IMR-90 (cell line): ENCODE measurements at regions not wholly inside any gene's neighbourhood (a gene's known extent, or its start where the extent isn't known, plus 50 kb on each side); places are given as distances from the start of the nearest gene placed in this dataset.
"Not testable (repeated sequence)": the region's sequence is repeated elsewhere in the genome, so short reads cannot be mapped to it uniquely, and the experiment has no call there.

Experiments used
- ATAC-seq: fragments of 200-7000 bp; cut with Tn5 transposase; 2 replicates; pipeline ENCODE4 v1.9.1; 2020; ENCODE audit warnings: low read depth, mild to moderate bottlenecking, moderate library complexity
- BruUV-seq: library from RNA; stranded (reverse); fragments of 400-500 nt; replicated peaks from 2 replicates; lab custom pipeline; 2021; lab: Mats Ljungman, UMichigan
- CTCF ChIA-PET: fragments of 300-600 bp; formaldehyde crosslinking; extraction: SDS; loops from one replicate; lab custom pipeline; 2021; ENCODE audit warnings: antibody characterized with exemption; lab: Yijun Ruan, JAX
- POLR2A ChIA-PET: fragments of 300-600 bp; sonication (Branson Sonifier 250); formaldehyde crosslinking; loops from one replicate; lab custom pipeline; 2022; ENCODE audit warnings: antibody characterized with exemption; ENCODE audit not compliant: unreplicated experiment; lab: Charles Lee
- DNase-seq: peaks from one replicate; pipeline ENCODE4 v3.0.0; 2013
- H2AFZ ChIP-seq: replicated peaks from 2 replicates; pipeline ENCODE3; 2013; ENCODE audit warnings: low read length, mild to moderate bottlenecking; ENCODE audit not compliant: poor library complexity
- H2AK5ac ChIP-seq: 2 replicates; pipeline ENCODE4 v1.6.1; 2013; ENCODE audit warnings: low read depth, low read length, inconsistent platforms
- H2AK9ac ChIP-seq: replicated peaks from 2 replicates; pipeline ENCODE3; 2013; ENCODE audit warnings: mild to moderate bottlenecking, low read depth, low read length, moderate library complexity; ENCODE audit not compliant: poor library complexity
- H2BK120ac ChIP-seq: 2 replicates; pipeline ENCODE4 v1.6.1; 2013; ENCODE audit warnings: low read depth, low read length, inconsistent platforms
- H2BK15ac ChIP-seq: 3 replicates; pipeline ENCODE4 v1.6.1; 2013; ENCODE audit warnings: low read depth, low read length, inconsistent platforms
- H2BK20ac ChIP-seq: 2 replicates; pipeline ENCODE4 v1.6.1; 2013; ENCODE audit warnings: low read depth, mild to moderate bottlenecking, inconsistent platforms, low read length, moderate library complexity
- H2BK5ac ChIP-seq: 2 replicates; pipeline ENCODE4 v1.6.1; 2013; ENCODE audit warnings: mild to moderate bottlenecking, low read depth, low read length, inconsistent platforms; ENCODE audit not compliant: poor library complexity, severe bottlenecking
- H3K14ac ChIP-seq: replicated peaks from 2 replicates; pipeline ENCODE4 v1.6.1; 2013; ENCODE audit warnings: low read depth, low read length, inconsistent platforms
- H3K18ac ChIP-seq: 2 replicates; pipeline ENCODE4 v1.6.1; 2013; ENCODE audit warnings: low read depth, low read length, control low read depth
- H3K23ac ChIP-seq: 2 replicates; pipeline ENCODE4 v1.6.1; 2013; ENCODE audit warnings: low read depth, low read length, inconsistent platforms
- H3K27ac ChIP-seq: 2 replicates; pipeline ENCODE4 v1.5.1; 2013; ENCODE audit warnings: mild to moderate bottlenecking, control low read depth, low read length; ENCODE audit not compliant: insufficient read depth
- H3K27me3 ChIP-seq: 2 replicates; pipeline ENCODE4 v1.6.1; 2013; ENCODE audit warnings: low read length; ENCODE audit not compliant: control insufficient read depth, insufficient read depth
- H3K36me3 ChIP-seq: 2 replicates; pipeline ENCODE4 v1.6.1; 2013; ENCODE audit warnings: low read length, mixed read lengths; ENCODE audit not compliant: control insufficient read depth, insufficient read depth
- H3K4ac ChIP-seq: 2 replicates; pipeline ENCODE4 v1.6.1; 2013; ENCODE audit warnings: low read depth, low read length, inconsistent platforms
- H3K4me1 ChIP-seq: 2 replicates; pipeline ENCODE4 v1.6.1; 2013; ENCODE audit warnings: low read length, mixed read lengths; ENCODE audit not compliant: control insufficient read depth, insufficient read depth
- H3K4me2 ChIP-seq: 2 replicates; pipeline ENCODE4 v1.6.1; 2013; ENCODE audit warnings: low read depth, mild to moderate bottlenecking, control low read depth, low read length, moderate library complexity
- H3K4me3 ChIP-seq: 2 replicates; pipeline ENCODE4 v1.5.1; 2013; ENCODE audit warnings: low read depth, mild to moderate bottlenecking, control low read depth, low read length, moderate library complexity; ENCODE audit not compliant: insufficient read depth
- H3K56ac ChIP-seq: 2 replicates; pipeline ENCODE4 v1.6.1; 2013; ENCODE audit warnings: low read length, inconsistent platforms; ENCODE audit not compliant: insufficient read depth; ENCODE audit errors: extremely low read depth
- H3K79me1 ChIP-seq, 2 experiments: 2 replicates each; pipeline ENCODE4 v1.6.1; 2013; ENCODE audit warnings: low read length in 2 of 2, inconsistent platforms in 1 of 2, low read depth in 1 of 2
- H3K9ac ChIP-seq: 2 replicates; pipeline ENCODE4 v1.6.1; 2013; ENCODE audit warnings: low read depth, low read length, control low read depth
- H3K9me1 ChIP-seq: 2 replicates; pipeline ENCODE4 v1.6.1; 2013; ENCODE audit warnings: low read length, inconsistent platforms; ENCODE audit not compliant: insufficient read depth
- H3K9me3 ChIP-seq: 2 replicates; pipeline ENCODE4 v1.6.1; 2013; ENCODE audit warnings: low read length; ENCODE audit not compliant: control insufficient read depth, insufficient read depth
- H4K20me1 ChIP-seq: 2 replicates; pipeline ENCODE4 v1.6.1; 2013; ENCODE audit warnings: low read length, inconsistent platforms; ENCODE audit not compliant: insufficient read depth
- H4K5ac ChIP-seq: 2 replicates; pipeline ENCODE4 v1.6.1; 2013; ENCODE audit warnings: mild to moderate bottlenecking, low read depth, low read length, control low read depth
- H4K8ac ChIP-seq, 2 experiments: 2 replicates each; pipeline ENCODE4 v1.6.1; 2013; ENCODE audit warnings: low read depth in 2 of 2, low read length in 2 of 2, control low read depth in 1 of 2, inconsistent platforms in 1 of 2
- H4K91ac ChIP-seq: 2 replicates; pipeline ENCODE4 v1.6.1; 2013; ENCODE audit warnings: low read depth, low read length, inconsistent platforms; ENCODE audit not compliant: insufficient read depth
- WGBS, 2 experiments: methylation state at CpG; one replicate each; pipeline versions ENCODE4 v1.1.5 to v1.1.7; 2013; ENCODE audit warnings: missing lambda C conversion rate in 2 of 2; ENCODE audit not compliant: insufficient read length in 1 of 2; ENCODE audit errors: extremely low coverage in 2 of 2; 5-methylcytosine and 5-hydroxymethylcytosine counted together
- dilution Hi-C: fragments of 300-500 bp; cut with HindIII; formaldehyde crosslinking; loops from one replicate; pipeline ENCODE4 v1.14.3; 2018; ENCODE audit warnings: low sequenced_read_pairs; ENCODE audit not compliant: unreplicated experiment
- in situ Hi-C: fragments of 300-500 bp; cut with MboI; formaldehyde crosslinking; loops from 3 replicates; pipeline ENCODE4 v1.14.3; 2019; ENCODE audit warnings: low sequenced_read_pairs, inconsistent platforms, mixed read lengths
- intact Hi-C: fragments of 100-400 bp; cut with micrococcal nuclease; formaldehyde crosslinking; loops from 2 replicates; pipeline ENCODE4 v1.10.0; 2022

GRCh38 chr1:149175812-149176211 lies 72.5 kb upstream of the NBPF9 start:
- H3K9me1 ChIP-seq, CTCF ChIA-PET, H3K9ac ChIP-seq, dilution Hi-C loops, H3K36me3 ChIP-seq, H2BK5ac ChIP-seq, H4K91ac ChIP-seq, POLR2A ChIA-PET, H3K4me1 ChIP-seq, H2AK5ac ChIP-seq, H2BK15ac ChIP-seq, intact Hi-C loops, H3K79me1 ChIP-seq, H3K4me2 ChIP-seq, H2AFZ ChIP-seq, H3K23ac ChIP-seq, H3K27ac ChIP-seq, H2AK9ac ChIP-seq, in situ Hi-C loops, H3K9me3 ChIP-seq, BruUV-seq, H3K18ac ChIP-seq, H2BK120ac ChIP-seq, H4K5ac ChIP-seq, H2BK20ac ChIP-seq, H3K56ac ChIP-seq, DNase-seq, ATAC-seq, H4K20me1 ChIP-seq, H4K8ac ChIP-seq, H3K14ac ChIP-seq, H3K4ac ChIP-seq, H3K27me3 ChIP-seq: not testable (repeated sequence)
- no CpG with 5 or more reads among the region's 21 CpGs for WGBS, 2 experiments
- H3K4me3 ChIP-seq = peak overlapping the region; percentile 41; the same call in 1 of the 2 replicates

- H3K4ac ChIP-seq, H2AK9ac ChIP-seq, dilution Hi-C loops, H3K36me3 ChIP-seq, intact Hi-C loops, H2AK5ac ChIP-seq, H4K91ac ChIP-seq, H3K79me1 ChIP-seq, H3K27me3 ChIP-seq, H4K20me1 ChIP-seq, CTCF ChIA-PET, H2BK120ac ChIP-seq, H4K5ac ChIP-seq, POLR2A ChIA-PET, H3K23ac ChIP-seq, H3K9me3 ChIP-seq, H2BK15ac ChIP-seq, H3K14ac ChIP-seq, in situ Hi-C loops, BruUV-seq, H3K4me1 ChIP-seq, H2BK20ac ChIP-seq, ATAC-seq, H3K9me1 ChIP-seq: not testable (repeated sequence)
- Histone ChIP-seq H3K18ac (peak overlapping the region; percentile 41), H4K8ac (peak overlapping the region in 1 of 2 experiments; percentile 55; a peak in 1 of 4 replicates), H3K9ac (peak overlapping the region; percentile 80), H3K4me3 (peak overlapping the region; percentile 80), H3K4me2 (peak overlapping the region; percentile 67; the same call in 1 of the 2 replicates), H2AFZ (peak overlapping the region; percentile 67), H2BK5ac (peak overlapping the region; percentile 78), H3K27ac (peak overlapping the region; percentile 85), H3K56ac (peak overlapping the region; percentile 51; the same call in 1 of the 2 replicates)
- WGBS, 2 experiments = no CpG with 5 or more reads among the region's 68 CpGs
- peak; percentile 43 for DNase-seq
These were observed 73.3 kb upstream of the NBPF9 start for GRCh38 chr1:149176453-149177316.
